Activated CD8-positive, alpha-beta T cell treated with anti-CD3 and anti-CD28 coated beads, Interleukin-2, amount 10 ng/mL, durations not matched to agents 7 days and 5 days (primary cell): ENCODE measurements at regions not wholly inside any gene's neighbourhood (a gene's known extent, or its start where the extent isn't known, plus 50 kb on each side); places are given as distances from the start of the nearest gene placed in this dataset.
"Not testable (repeated sequence)": the region's sequence is repeated elsewhere in the genome, so short reads cannot be mapped to it uniquely, and the experiment has no call there.

Experiments used
- ATAC-seq: fragments of 150-1000 bp; cut with Tn5 transposase; one replicate; pipeline ENCODE4 v1.10.0; 2021; ENCODE audit warnings: moderate library complexity
- CTCF ChIA-PET: fragments of 350-600 bp; sonication (Branson Sonifier 250); formaldehyde crosslinking; loops from one replicate; lab custom pipeline; 2021; ENCODE audit warnings: antibody characterized with exemption; lab: Charles Lee
- POLR2A ChIA-PET: fragments of 350-600 bp; sonication (Branson Sonifier 250); formaldehyde crosslinking; loops from one replicate; lab custom pipeline; 2021; ENCODE audit warnings: antibody characterized with exemption; lab: Charles Lee
- DNase-seq: peaks from one replicate; pipeline ENCODE4 v3.0.0-alpha.2; 2020
- H3K27ac Mint-ChIP-seq: one replicate; pipeline ENCODE4 v1.8.0; 2021; ENCODE audit warnings: mild to moderate bottlenecking, mixed read lengths
- H3K27me3 Mint-ChIP-seq: one replicate; pipeline ENCODE4 v1.8.0; 2021; ENCODE audit warnings: low read depth, mixed read lengths
- H3K36me3 Mint-ChIP-seq: one replicate; pipeline ENCODE4 v1.8.0; 2021; ENCODE audit warnings: low read depth, mixed read lengths
- H3K4me1 Mint-ChIP-seq: one replicate; pipeline ENCODE4 v1.8.0; 2021; ENCODE audit warnings: low read depth, mixed read lengths
- H3K4me3 Mint-ChIP-seq: one replicate; pipeline ENCODE4 v1.8.0; 2021; ENCODE audit warnings: mild to moderate bottlenecking, mixed read lengths
- H3K9me3 Mint-ChIP-seq: one replicate; pipeline ENCODE4 v1.8.0; 2022; ENCODE audit warnings: mixed read lengths; ENCODE audit not compliant: insufficient read depth

DNA sequence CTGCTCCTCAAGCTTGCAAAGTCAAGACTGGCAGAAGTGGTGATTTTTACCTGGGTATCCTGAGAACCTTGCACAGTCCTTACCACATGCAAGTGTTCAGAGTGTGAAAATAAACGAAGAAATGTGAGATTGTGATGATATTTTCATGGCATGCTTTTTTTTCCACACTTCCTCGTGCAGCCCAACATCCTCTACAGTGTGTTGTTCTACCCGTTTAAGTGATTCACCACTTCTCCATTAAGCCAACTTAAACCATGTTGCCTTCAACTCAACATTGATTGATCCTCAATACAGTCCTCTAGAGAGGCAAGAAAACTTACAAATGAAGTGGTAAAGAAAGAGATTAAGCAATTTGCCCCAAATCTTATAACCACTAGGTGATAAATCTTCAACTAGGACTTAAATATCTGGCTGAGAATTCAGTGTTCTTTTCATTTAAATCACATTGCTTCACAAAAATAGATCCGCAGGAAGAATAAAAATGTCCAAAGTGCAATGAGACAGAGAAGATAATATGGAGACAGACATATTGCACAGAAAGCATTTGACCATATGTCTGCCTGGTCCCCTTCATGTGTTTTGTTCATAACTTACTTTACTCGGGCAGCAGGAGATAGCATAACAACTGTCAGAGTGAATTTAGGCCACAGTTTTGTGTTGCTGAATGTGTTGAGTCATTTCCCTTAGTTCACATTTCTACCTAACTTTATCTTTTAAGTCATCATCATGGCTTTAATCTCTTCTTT lies 75.8 kb upstream of the PARP8 start:
- not testable (repeated sequence) for H3K9me3 Mint-ChIP-seq, ATAC-seq, H3K27me3 Mint-ChIP-seq, DNase-seq
- peak overlapping the region; percentile 74 for H3K27ac Mint-ChIP-seq
- CTCF ChIA-PET: interaction anchor here (0.9 kb wide), 1 partner anchor 131 kb away, joined by 3 read pairs; no protein-coding TSS in a partner anchor
- POLR2A ChIA-PET: interaction anchor here (0.6 to 1.0 kb wide), 4 partner anchors 72 to 149 kb away, joined by 3 to 5 read pairs (median 4); partner anchors contain the start of gene EMB
- H3K36me3 Mint-ChIP-seq: peaks cover 37% of the 10 kb centered on the region
- peaks cover 56% of the 10 kb centered on the region for H3K4me1 Mint-ChIP-seq
- H3K4me3 Mint-ChIP-seq: peak overlapping the region; percentile 16

- Mint-ChIP-seq H3K27ac (peak overlapping the region; percentile 74), H3K4me3 (peak overlapping the region; percentile 13), H3K36me3 (peaks cover 39% of the 10 kb centered on the region), H3K4me1 (peaks cover 58% of the 10 kb centered on the region)
- not testable (repeated sequence) for H3K9me3 Mint-ChIP-seq, DNase-seq, H3K27me3 Mint-ChIP-seq, ATAC-seq
- CTCF ChIA-PET: interaction anchor here (0.6 to 0.9 kb wide), 2 partner anchors 19 to 130 kb away, joined by 3 read pairs; no protein-coding TSS in a partner anchor
- POLR2A ChIA-PET: interaction anchor here (0.6 to 1.0 kb wide), 4 partner anchors 71 to 150 kb away, joined by 3 to 5 read pairs (median 4); partner anchors contain the start of gene EMB
Observed at GRCh38 chr5:50591338-50591737, 75.1 kb upstream of the PARP8 start.

- peak overlapping the region; percentile 55 for H3K4me3 Mint-ChIP-seq
Observed at GRCh38 chr5:50593681-50594080, 72.8 kb upstream of the PARP8 start.

DNA sequence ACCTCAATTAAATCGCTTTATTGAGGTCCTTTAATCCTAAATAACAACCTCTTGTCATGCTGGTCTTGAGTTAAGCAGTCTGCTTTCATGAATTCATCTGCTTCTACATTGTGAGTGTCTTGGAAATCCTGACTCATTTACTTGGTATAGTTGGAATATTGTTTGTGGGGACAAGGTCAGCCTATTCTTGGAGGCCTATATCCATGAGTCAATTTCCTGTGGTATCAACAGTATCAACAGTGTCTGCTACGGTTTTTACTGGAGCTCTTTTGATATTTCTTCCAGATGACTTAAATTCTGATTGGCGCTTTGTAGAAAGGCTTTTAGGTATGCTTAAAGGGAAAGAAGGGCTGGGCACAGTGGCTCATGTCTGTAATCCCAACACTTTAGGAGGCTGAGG lies 71.2 kb upstream of the PARP8 start:
- peak overlapping the region; percentile 77 for H3K27ac Mint-ChIP-seq
- peaks cover 10% of the 10 kb centered on the region for H3K9me3 Mint-ChIP-seq
- peaks cover 60% of the 10 kb centered on the region for H3K4me1 Mint-ChIP-seq
- ChIA-PET CTCF (interaction anchor here (1.7 kb wide), 1 partner anchor 154 kb away, joined by 4 read pairs; the partner anchor contains the start of gene EMB), POLR2A (interaction anchor here (0.6 kb wide), 1 partner anchor 72 kb away, joined by 4 read pairs; no protein-coding TSS in a partner anchor)
- DNase-seq: no peak
- H3K36me3 Mint-ChIP-seq: peaks cover 52% of the 10 kb centered on the region
- H3K27me3 Mint-ChIP-seq: no peaks in the 10 kb centered on the region
- no peak overlapping the region for H3K4me3 Mint-ChIP-seq
- ATAC-seq: no peak

More at GRCh38 chr5:50593681-50594080, 72.8 kb upstream of the PARP8 start:
- POLR2A ChIA-PET: interaction anchor here (2.3 kb wide), 1 partner anchor 73 kb away, joined by 9 read pairs; the partner anchor contains the start of gene PARP8
- ATAC-seq (no peak), DNase-seq (peak; percentile 47)
- CTCF ChIA-PET: interaction anchor here (1.5 to 1.7 kb wide), 3 partner anchors 17 to 153 kb away, joined by 4 to 5 read pairs (median 4); partner anchors contain the start of gene EMB
- H3K27me3 Mint-ChIP-seq: no peaks in the 10 kb centered on the region
- H3K27ac Mint-ChIP-seq: peak overlapping the region; percentile 90
- peaks cover 5% of the 10 kb centered on the region for H3K9me3 Mint-ChIP-seq
- peaks cover 66% of the 10 kb centered on the region for H3K4me1 Mint-ChIP-seq
- peaks cover 52% of the 10 kb centered on the region for H3K36me3 Mint-ChIP-seq

GRCh38 chr5:50601576-50601975 lies 64.9 kb upstream of the PARP8 start:
- H3K36me3 Mint-ChIP-seq: peaks cover 23% of the 10 kb centered on the region
- H3K27me3 Mint-ChIP-seq, ATAC-seq, H3K4me3 Mint-ChIP-seq, CTCF ChIA-PET: not testable (repeated sequence)
- POLR2A ChIA-PET: interaction anchor here (1.7 kb wide), 1 partner anchor 161 kb away, joined by 4 read pairs; the partner anchor contains the start of gene EMB
- H3K9me3 Mint-ChIP-seq: peaks cover 21% of the 10 kb centered on the region
- DNase-seq: peak; percentile 51
- H3K27ac Mint-ChIP-seq: peak overlapping the region; percentile 39
- H3K4me1 Mint-ChIP-seq: peaks cover 23% of the 10 kb centered on the region

GRCh38 chr5:50606179-50606578 lies 60.3 kb upstream of the PARP8 start:
- Mint-ChIP-seq H3K27me3 (no peaks in the 10 kb centered on the region), H3K36me3 (peaks cover 4% of the 10 kb centered on the region), H3K9me3 (peaks cover 11% of the 10 kb centered on the region), H3K4me3 (no peak overlapping the region), H3K4me1 (peaks cover 10% of the 10 kb centered on the region), H3K27ac (no peak overlapping the region)
- no peak for ATAC-seq
- no peak for DNase-seq
- POLR2A ChIA-PET: no interaction called here
- CTCF ChIA-PET: no interaction called here

DNA sequence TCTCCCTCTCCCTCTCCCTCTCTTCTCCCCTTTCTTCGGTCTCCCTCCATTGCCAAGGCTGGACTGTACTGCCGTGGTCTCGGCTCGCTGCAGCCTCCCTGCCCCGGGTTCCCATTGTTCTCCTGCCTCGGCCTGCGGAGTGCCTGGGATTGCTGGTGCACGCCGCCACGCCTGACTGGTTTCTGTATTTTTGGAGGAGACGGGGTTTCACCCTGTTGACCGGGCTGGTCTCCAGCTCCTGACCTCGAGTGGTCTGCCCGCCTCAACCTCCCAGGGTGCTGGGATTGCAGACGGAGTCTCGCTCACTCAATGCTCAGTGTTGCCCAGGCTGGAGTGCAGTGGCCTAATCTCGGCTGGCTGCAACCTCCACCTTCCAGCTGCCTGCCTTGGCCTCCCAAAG lies 59.0 kb upstream of the PARP8 start:
- CTCF ChIA-PET, POLR2A ChIA-PET, H3K36me3 Mint-ChIP-seq, H3K4me1 Mint-ChIP-seq, H3K27me3 Mint-ChIP-seq, H3K4me3 Mint-ChIP-seq, H3K27ac Mint-ChIP-seq, H3K9me3 Mint-ChIP-seq, DNase-seq, ATAC-seq: not testable (repeated sequence)

DNA sequence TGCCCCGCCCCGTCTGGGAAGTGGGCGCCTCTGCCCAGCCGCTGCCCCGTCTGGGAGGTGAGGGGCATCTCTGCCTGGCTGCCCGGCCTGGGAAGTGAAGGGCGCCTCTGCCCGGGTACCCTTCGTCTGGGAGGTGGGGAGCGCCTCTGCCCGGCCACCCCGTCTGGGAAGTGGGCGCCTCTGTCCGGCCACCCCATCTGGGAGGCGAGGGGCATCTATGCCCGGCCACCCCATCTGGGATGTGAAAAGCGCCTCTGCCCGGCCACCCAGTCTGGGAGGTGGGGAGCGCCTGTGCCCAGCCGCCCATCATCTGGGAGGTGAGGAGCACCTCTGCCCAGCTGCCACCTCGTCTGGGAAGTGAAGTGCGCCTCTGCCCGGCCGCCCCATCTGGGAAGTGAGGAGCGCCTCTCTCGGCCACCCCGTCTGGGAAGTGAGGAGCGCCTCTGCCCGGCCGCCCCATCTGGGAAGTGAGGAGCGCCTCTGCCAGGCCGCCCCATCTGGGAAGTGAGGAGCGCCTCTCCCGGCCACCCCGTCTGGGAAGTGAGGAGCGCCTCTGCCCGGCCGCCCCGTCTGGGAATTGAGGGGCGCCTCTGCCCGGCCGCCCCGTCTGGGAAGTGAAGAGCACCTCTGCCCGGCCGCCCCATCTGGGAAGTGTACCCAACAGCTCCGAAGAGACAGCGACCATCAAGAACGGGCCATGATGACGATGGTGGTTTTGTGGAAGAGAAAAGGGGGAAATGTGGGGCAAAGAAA lies 58.3 kb upstream of the PARP8 start:
- CTCF ChIA-PET, H3K9me3 Mint-ChIP-seq, H3K4me1 Mint-ChIP-seq, H3K27ac Mint-ChIP-seq, POLR2A ChIA-PET, H3K27me3 Mint-ChIP-seq, DNase-seq, H3K36me3 Mint-ChIP-seq, ATAC-seq, H3K4me3 Mint-ChIP-seq: not testable (repeated sequence)

GRCh38 chr5:50613057-50613456 lies 53.4 kb upstream of the PARP8 start:
- H3K36me3 Mint-ChIP-seq, H3K4me1 Mint-ChIP-seq, H3K27me3 Mint-ChIP-seq, ATAC-seq, H3K4me3 Mint-ChIP-seq, POLR2A ChIA-PET, CTCF ChIA-PET, DNase-seq, H3K27ac Mint-ChIP-seq, H3K9me3 Mint-ChIP-seq: not testable (repeated sequence)
